GM08714 (cell line): ENCODE measurements at regions not wholly inside any gene's neighbourhood (a gene's known extent, or its start where the extent isn't known, plus 50 kb on each side); places are given as distances from the start of the nearest gene placed in this dataset.
"Not testable (repeated sequence)": the region's sequence is repeated elsewhere in the genome, so short reads cannot be mapped to it uniquely, and the experiment has no call there.

ENCODE experiments used
- H3K4me3 ChIP-seq: fragments of 200-500 bp; sonication (Bioruptor generic); 2 replicates; pipeline ENCODE4 v1.5.1; 2014; ENCODE audit warnings: mild to moderate bottlenecking, low read length, inconsistent platforms
- ZNF274 ChIP-seq: IDR thresholded peaks from 2 replicates; pipeline ENCODE4 v1.6.1; 2012; ENCODE audit warnings: mild to moderate bottlenecking, low read depth, low read length

GRCh38 chr14:86088156-86088555, 558.2 kb downstream of the FLRT2 start:
- H3K4me3 ChIP-seq, result no peak overlapping the region
- TF ChIP-seq ZNF274, result no peak

GRCh38 chr14:86087377-86087776, 557.4 kb downstream of the FLRT2 start:
- no peak overlapping the region for H3K4me3 ChIP-seq
- no peak for TF ChIP-seq ZNF274

DNA sequence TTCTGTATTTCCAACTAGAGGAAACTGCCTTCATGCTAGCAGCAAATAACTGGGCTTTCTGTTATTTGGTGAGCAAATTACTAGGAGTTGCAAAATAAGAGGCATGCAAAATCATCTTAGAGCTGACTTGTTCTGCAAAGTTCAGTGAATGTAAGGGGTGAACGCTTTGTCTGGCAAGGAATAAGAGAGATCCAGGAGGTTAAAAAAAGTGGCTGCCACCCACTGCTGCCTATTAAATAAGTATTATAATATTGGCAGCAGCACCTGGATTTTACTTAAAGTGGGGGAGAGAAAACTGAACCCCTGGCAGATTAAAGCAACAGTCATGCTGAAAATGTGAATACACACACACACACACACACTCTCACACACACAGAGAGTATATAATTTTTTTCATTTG, 557.0 kb downstream of the FLRT2 start:
- TF ChIP-seq ZNF274, result no peak
- no peak overlapping the region for H3K4me3 ChIP-seq

- no peak overlapping the region for H3K4me3 ChIP-seq
- no peak for TF ChIP-seq ZNF274
These were observed 554.2 kb downstream of the FLRT2 start for GRCh38 chr14:86084097-86084496.

DNA sequence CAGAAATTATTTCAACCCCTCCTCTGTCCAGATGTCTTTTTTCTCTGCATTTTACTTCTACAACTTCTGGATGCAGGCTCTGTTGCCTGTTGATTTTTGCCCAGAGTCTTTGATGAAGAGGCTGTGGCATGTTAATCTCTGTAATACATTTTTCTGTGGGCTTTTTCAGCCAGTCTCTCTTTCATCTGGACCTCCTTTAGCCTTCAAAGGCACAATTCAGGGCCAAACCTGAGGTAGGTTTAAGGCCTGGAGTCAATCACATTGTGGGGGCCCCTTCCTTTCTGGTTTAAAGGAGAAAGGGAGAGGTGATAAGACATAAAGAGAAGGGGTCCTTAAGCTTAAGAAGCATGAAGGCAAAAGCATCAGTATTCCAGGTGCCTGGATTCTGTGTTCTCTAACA, 553.7 kb downstream of the FLRT2 start:
- TF ChIP-seq ZNF274, result no peak
- no peak overlapping the region for H3K4me3 ChIP-seq

DNA sequence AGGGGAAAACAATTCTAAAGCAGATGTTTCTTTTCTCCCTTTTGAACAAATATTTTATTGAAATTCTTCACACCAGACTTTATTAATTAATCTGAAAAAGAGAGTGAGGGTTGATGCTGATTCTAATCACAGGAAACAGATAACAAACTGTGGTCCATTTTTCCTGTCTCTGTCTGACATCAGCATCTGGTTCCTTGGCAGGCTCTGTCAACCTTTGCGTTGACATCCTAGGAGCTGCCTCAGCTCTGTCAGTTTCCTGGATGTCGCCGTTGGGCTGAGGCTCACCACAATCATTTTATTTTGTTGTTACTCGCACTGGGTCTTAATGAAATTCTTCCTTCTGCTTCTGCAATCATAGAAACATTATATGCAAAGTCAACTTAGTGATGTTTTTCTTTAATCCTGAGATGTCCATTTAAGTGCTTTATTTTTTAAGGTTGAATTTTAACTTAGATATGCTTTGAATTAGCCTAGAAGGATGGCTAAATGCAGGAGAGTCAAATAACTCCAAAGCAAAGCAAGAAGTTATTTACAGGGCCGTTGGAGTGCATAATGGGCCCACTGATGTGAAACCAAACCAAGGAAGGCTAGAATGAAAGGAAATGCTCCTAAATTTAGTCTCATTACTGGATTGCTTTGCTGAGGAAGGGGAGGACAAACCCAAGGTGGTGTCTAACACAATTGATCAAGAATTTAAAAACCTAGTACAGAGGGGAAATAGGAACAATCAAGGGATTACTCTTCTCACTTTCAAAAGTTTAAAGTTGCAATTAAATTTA, 542.4 kb downstream of the FLRT2 start:
- no peak overlapping the region for H3K4me3 ChIP-seq
- no peak for TF ChIP-seq ZNF274

- H3K4me3 ChIP-seq, result no peak overlapping the region
- TF ChIP-seq ZNF274, result no peak
These were observed 536.7 kb downstream of the FLRT2 start for GRCh38 chr14:86066651-86067050.

GRCh38 chr14:86065407-86065806, 535.5 kb downstream of the FLRT2 start:
- TF ChIP-seq ZNF274, result no peak
- no peak overlapping the region for H3K4me3 ChIP-seq

DNA sequence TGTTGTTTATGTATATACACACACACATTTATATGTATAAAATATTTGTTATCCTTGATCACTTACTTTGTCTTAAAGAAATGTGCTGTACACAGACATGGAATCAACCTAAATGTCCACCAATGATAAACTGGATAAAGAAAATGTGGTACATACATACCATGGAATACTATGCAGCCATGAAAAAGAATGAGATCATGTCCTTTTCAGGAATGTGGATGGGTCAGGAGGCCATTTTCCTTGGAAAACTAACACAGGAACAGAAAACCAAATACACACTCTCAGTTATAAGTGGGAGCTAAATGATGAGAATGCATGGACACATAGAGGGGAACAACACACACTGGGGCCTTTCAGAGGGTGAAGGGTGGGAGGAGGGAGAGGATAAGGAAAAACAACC, 534.7 kb downstream of the FLRT2 start:
- H3K4me3 ChIP-seq, result not testable (repeated sequence)

DNA sequence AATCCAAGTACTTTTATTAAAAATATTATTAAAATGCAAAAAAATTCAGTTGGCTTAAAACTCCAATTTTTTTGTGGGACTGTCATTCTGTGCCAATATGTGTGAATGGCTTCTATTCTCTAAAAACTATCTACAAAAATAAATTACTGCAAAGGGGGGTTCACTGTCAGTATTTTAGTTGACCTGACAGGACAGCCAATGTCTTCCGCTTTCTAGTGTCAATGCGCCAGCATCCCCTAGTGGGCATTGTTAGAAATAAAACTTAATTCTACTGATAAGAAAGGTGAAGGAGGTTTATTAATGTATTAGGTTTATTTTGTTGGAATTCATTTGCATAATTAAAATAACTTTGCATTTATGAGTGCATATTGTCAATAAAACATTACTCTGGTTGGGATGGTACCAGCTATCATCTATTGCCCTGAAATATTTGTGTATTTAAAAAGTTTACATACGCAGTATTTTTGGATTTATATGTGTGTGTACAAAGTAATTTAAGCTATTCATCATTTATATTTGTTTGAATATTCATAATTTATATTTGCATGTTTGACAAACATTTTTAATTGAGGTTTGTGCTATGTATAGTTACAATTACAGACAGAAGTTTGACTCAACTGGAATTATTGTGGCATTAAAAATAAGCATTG, 527.2 kb downstream of the FLRT2 start:
- no peak for TF ChIP-seq ZNF274

GRCh38 chr14:86055512-86056075, 525.6 kb downstream of the FLRT2 start:
- TF ChIP-seq ZNF274, result no peak
- H3K4me3 ChIP-seq, result no peak overlapping the region

More for the DNA sequence above, 527.2 kb downstream of the FLRT2 start:
- H3K4me3 ChIP-seq, result no peak overlapping the region

GRCh38 chr14:86052868-86053267, 522.9 kb downstream of the FLRT2 start:
- H3K4me3 ChIP-seq, result no peak overlapping the region

DNA sequence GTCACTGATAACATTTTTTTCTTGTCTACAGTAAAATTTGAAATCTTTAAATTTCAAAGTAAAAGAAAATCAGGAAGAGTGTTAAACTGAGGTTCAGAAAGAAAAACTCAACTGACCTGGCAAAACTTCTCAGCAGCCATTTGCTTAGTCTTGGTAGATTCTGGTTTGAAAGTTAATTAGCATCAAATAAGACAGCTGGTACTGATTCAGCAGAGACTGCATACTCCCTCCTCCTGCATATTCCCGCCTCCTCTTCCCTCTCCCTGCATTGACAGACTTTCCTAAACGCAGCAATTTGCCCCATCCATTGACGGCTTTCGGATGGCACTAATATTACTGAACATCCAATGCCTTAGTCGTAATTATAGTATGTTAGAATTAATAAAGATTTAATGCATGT, 520.8 kb downstream of the FLRT2 start:
- TF ChIP-seq ZNF274, result no peak
- no peak overlapping the region for H3K4me3 ChIP-seq

More at GRCh38 chr14:86052868-86053267, 522.9 kb downstream of the FLRT2 start:
- TF ChIP-seq ZNF274, result no peak

DNA sequence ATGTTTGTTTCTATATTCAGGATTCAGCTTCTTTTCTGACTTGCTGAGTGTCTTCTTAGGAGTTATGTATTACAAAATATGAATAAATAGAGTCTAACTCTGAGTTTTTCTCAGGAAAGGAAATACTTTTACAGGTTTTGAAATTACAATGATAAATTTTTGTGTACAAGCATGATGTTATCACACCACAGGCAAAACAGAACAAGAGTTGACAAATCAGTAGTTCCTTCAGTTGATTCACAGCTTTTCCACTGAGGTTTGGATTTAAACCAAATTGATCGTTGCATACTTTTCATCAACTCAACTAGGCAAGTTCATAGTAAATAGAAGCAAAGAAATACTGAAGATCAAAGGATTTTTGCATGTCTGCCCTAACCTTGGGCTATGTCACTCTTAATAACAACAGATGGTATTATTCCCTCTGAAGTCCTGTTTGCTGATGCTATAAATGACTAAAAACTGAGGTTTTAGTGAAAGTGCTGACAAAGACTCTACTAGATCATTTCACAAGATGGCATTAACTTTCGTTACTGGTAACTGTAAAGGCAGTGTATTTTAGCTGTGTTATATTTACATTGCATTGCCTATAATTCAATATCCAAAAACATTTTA, 520.2 kb downstream of the FLRT2 start:
- H3K4me3 ChIP-seq, result no peak overlapping the region
- no peak for TF ChIP-seq ZNF274

DNA sequence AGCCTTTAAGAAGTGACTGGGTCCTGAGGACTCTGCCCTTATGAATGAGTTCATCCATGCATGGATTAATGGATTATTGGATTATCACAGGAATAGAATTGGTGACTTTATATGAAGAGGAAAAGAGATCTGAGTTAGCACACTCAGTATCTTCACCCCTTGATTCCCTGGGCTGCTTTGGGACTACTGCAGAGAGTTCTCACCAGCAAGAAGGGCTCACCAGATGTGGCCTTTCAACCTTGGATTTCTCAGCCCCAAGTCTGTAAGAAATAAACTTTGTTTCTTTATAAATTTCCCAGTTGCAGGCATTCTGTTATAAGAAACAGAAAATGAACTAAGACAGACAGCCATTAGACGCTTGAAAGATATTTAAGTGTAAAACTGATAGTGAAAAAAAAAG, 509.2 kb downstream of the FLRT2 start:
- no peak for TF ChIP-seq ZNF274
- H3K4me3 ChIP-seq, result no peak overlapping the region
